22Rv1 (cell line): ENCODE measurements at regions not wholly inside any gene's neighbourhood (a gene's known extent, or its start where the extent isn't known, plus 50 kb on each side); places are given as distances from the start of the nearest gene placed in this dataset.

Source experiments
- ZFX ChIP-seq: fragments of 450-650 bp; IDR thresholded peaks from 2 replicates; pipeline ENCODE4 v1.6.1; 2017; ENCODE audit warnings: antibody characterized with exemption, borderline replicate concordance
- TF ChIP-seq, protein P1 (sequence below): fragments of 450-650 bp; IDR thresholded peaks from 2 replicates; pipeline ENCODE4 v1.5.1; 2017; ENCODE audit warnings: mild to moderate bottlenecking

DNA sequence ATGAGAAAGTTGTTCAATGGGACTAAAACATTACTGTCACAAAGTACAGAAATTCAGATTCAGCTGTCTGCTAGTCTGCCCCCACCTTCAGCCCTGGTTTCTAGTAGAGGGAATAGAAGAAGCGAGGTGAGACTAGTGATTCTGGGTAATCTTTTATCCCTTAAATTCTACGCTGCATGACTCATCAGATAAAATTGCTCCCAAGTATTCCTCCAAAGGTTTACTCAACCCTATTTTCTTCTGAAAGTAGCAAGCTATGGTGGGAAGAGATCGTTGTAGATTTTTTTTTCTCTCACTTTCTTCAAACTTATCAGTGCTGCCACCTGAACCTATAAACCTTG is 318.9 kb upstream of the RIOK2 start:
- TF ChIP-seq, protein P1, sequence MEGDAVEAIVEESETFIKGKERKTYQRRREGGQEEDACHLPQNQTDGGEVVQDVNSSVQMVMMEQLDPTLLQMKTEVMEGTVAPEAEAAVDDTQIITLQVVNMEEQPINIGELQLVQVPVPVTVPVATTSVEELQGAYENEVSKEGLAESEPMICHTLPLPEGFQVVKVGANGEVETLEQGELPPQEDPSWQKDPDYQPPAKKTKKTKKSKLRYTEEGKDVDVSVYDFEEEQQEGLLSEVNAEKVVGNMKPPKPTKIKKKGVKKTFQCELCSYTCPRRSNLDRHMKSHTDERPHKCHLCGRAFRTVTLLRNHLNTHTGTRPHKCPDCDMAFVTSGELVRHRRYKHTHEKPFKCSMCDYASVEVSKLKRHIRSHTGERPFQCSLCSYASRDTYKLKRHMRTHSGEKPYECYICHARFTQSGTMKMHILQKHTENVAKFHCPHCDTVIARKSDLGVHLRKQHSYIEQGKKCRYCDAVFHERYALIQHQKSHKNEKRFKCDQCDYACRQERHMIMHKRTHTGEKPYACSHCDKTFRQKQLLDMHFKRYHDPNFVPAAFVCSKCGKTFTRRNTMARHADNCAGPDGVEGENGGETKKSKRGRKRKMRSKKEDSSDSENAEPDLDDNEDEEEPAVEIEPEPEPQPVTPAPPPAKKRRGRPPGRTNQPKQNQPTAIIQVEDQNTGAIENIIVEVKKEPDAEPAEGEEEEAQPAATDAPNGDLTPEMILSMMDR, result no peak
- TF ChIP-seq ZFX, result no peak
